ENCODE measurements at regions not wholly inside any gene's neighbourhood (a gene's known extent, or its start where the extent isn't known, plus 50 kb on each side); places are given as distances from the start of the nearest gene placed in this dataset.

GRCh38 chr14:98741523-98741922 lies 530.5 kb downstream of the BCL11B start:
- no peak overlapping the region for H3K27ac ChIP-seq (ENCODE audit: low read depth in 1 of 2, low read length in 1 of 2)
- TF ChIP-seq, protein P1, sequence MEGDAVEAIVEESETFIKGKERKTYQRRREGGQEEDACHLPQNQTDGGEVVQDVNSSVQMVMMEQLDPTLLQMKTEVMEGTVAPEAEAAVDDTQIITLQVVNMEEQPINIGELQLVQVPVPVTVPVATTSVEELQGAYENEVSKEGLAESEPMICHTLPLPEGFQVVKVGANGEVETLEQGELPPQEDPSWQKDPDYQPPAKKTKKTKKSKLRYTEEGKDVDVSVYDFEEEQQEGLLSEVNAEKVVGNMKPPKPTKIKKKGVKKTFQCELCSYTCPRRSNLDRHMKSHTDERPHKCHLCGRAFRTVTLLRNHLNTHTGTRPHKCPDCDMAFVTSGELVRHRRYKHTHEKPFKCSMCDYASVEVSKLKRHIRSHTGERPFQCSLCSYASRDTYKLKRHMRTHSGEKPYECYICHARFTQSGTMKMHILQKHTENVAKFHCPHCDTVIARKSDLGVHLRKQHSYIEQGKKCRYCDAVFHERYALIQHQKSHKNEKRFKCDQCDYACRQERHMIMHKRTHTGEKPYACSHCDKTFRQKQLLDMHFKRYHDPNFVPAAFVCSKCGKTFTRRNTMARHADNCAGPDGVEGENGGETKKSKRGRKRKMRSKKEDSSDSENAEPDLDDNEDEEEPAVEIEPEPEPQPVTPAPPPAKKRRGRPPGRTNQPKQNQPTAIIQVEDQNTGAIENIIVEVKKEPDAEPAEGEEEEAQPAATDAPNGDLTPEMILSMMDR (IDR thresholded peaks at IDR 0.05; ENCODE audit: control extremely low read depth, extremely low read depth), result no peak
- no peak overlapping the region for H3K9ac ChIP-seq (ENCODE audit: insufficient read depth in 1 of 2, low read length in 2 of 2)
- no peak for ATAC-seq (ENCODE audit: insufficient read depth, low FRiP score)
- H3K27me3 ChIP-seq (ENCODE audit: control insufficient read depth in 3 of 3, insufficient read depth in 3 of 3, low read length in 2 of 3), result no peaks in the 10 kb centered on the region
- H3K36me3 ChIP-seq (ENCODE audit: control insufficient read depth in 4 of 4, insufficient read depth in 4 of 4, low read length in 4 of 4), result no peaks in the 10 kb centered on the region
- H3K4me1 ChIP-seq (ENCODE audit: control insufficient read depth in 5 of 5, insufficient read depth in 5 of 5, low read length in 5 of 5), result no peaks in the 10 kb centered on the region
- no peak for DNase-seq
- WGBS, 2 donors, result 91% methylated on average over 8 of the region's 8 CpGs
- peaks cover 0 to 4% (median under 1%) of the 10 kb centered on the region in 4 donors for H3K9me3 ChIP-seq (ENCODE audit: control insufficient read depth in 4 of 4, insufficient read depth in 3 of 4, low read length in 3 of 4)
- no peak overlapping the region for H3K4me3 ChIP-seq

- Histone ChIP-seq H3K36me3 (ENCODE audit: control insufficient read depth in 4 of 4, insufficient read depth in 4 of 4, low read length in 4 of 4) (no peaks in the 10 kb centered on the region), H3K4me1 (ENCODE audit: control insufficient read depth in 5 of 5, insufficient read depth in 5 of 5, low read length in 5 of 5) (no peaks in the 10 kb centered on the region), H3K9ac (ENCODE audit: insufficient read depth in 1 of 2, low read length in 2 of 2) (no peak overlapping the region), H3K27ac (ENCODE audit: low read depth in 1 of 2, low read length in 1 of 2) (no peak overlapping the region), H3K27me3 (ENCODE audit: control insufficient read depth in 3 of 3, insufficient read depth in 3 of 3, low read length in 2 of 3) (no peaks in the 10 kb centered on the region), H3K4me3 (no peak overlapping the region), H3K9me3 (ENCODE audit: control insufficient read depth in 4 of 4, insufficient read depth in 3 of 4, low read length in 3 of 4) (peaks cover 0 to 4% (median under 1%) of the 10 kb centered on the region in 4 donors)
- DNase-seq (no peak), ATAC-seq (ENCODE audit: insufficient read depth, low FRiP score) (no peak)
- 72 to 77% methylated on average over 7 of the region's 7 CpGs for WGBS, 2 donors
- TF ChIP-seq, protein P1 (IDR thresholded peaks at IDR 0.05; ENCODE audit: control extremely low read depth, extremely low read depth), result no peak
Observed at GRCh38 chr14:98742001-98742400, 530.0 kb downstream of the BCL11B start.

GRCh38 chr14:98743536-98743935 lies 528.5 kb downstream of the BCL11B start:
- H3K4me1 ChIP-seq (ENCODE audit: control insufficient read depth in 5 of 5, insufficient read depth in 5 of 5, low read length in 5 of 5), result no peaks in the 10 kb centered on the region
- ATAC-seq (ENCODE audit: insufficient read depth, low FRiP score) (no peak), DNase-seq (no peak)
- TF ChIP-seq, protein P1 (IDR thresholded peaks at IDR 0.05; ENCODE audit: control extremely low read depth, extremely low read depth), result no peak
- no peaks in the 10 kb centered on the region for H3K36me3 ChIP-seq (ENCODE audit: control insufficient read depth in 4 of 4, insufficient read depth in 4 of 4, low read length in 4 of 4)
- 83 to 84% methylated on average over 8 of the region's 8 CpGs for WGBS, 2 donors
- no peaks in the 10 kb centered on the region for H3K27me3 ChIP-seq (ENCODE audit: control insufficient read depth in 3 of 3, insufficient read depth in 3 of 3, low read length in 2 of 3)
- peaks cover 0 to 2% (median 0%) of the 10 kb centered on the region in 4 donors for H3K9me3 ChIP-seq (ENCODE audit: control insufficient read depth in 4 of 4, insufficient read depth in 3 of 4, low read length in 3 of 4)
- H3K9ac ChIP-seq (ENCODE audit: insufficient read depth in 1 of 2, low read length in 2 of 2), result no peak overlapping the region
- no peak overlapping the region for H3K27ac ChIP-seq (ENCODE audit: low read depth in 1 of 2, low read length in 1 of 2)
- H3K4me3 ChIP-seq, result no peak overlapping the region

GRCh38 chr14:98748966-98749365 lies 523.0 kb downstream of the BCL11B start:
- peaks cover 0 to 3% (median 0%) of the 10 kb centered on the region in 4 donors for H3K9me3 ChIP-seq (ENCODE audit: control insufficient read depth in 4 of 4, insufficient read depth in 3 of 4, low read length in 3 of 4)
- TF ChIP-seq, protein P1 (IDR thresholded peaks at IDR 0.05; ENCODE audit: control extremely low read depth, extremely low read depth), result no peak
- no peak overlapping the region for H3K27ac ChIP-seq (ENCODE audit: low read depth in 1 of 2, low read length in 1 of 2)
- no peaks in the 10 kb centered on the region for H3K27me3 ChIP-seq (ENCODE audit: control insufficient read depth in 3 of 3, insufficient read depth in 3 of 3, low read length in 2 of 3)
- H3K36me3 ChIP-seq (ENCODE audit: control insufficient read depth in 4 of 4, insufficient read depth in 4 of 4, low read length in 4 of 4), result no peaks in the 10 kb centered on the region
- no peak for ATAC-seq (ENCODE audit: insufficient read depth, low FRiP score)
- no peak overlapping the region for H3K9ac ChIP-seq (ENCODE audit: insufficient read depth in 1 of 2, low read length in 2 of 2)
- no peak overlapping the region for H3K4me3 ChIP-seq
- no peak for DNase-seq
- no peaks in the 10 kb centered on the region for H3K4me1 ChIP-seq (ENCODE audit: control insufficient read depth in 5 of 5, insufficient read depth in 5 of 5, low read length in 5 of 5)

Data from lung (tissue), 11 donors.